ENCODE measurements at regions not wholly inside any gene's neighbourhood (a gene's known extent, or its start where the extent isn't known, plus 50 kb on each side); places are given as distances from the start of the nearest gene placed in this dataset.

GRCh38 chr6:170137911-170138910 is 152.7 kb downstream of the DLL1 start:
- TF ChIP-seq POLR2A (IDR thresholded peaks at IDR 0.05) (no peak), CTCF (IDR thresholded peaks at IDR 0.05) (no peak), POLR2AphosphoS5 (IDR thresholded peaks at IDR 0.05) (no peak), EP300 (IDR thresholded peaks at IDR 0.05) (no peak)
- Histone ChIP-seq H3K4me1 (peaks cover 4 to 28% (median 11%) of the 10 kb centered on the region in 4 donors), H3K9me3 (peaks cover 0 to 6% (median 0%) of the 10 kb centered on the region in 4 donors), H3K4me3 (no peak overlapping the region), H3K27ac (peak overlapping the region; percentile 70 to 86 (median 82)), H3K27me3 (no peaks in the 10 kb centered on the region), H3K36me3 (no peaks in the 10 kb centered on the region)
- DNase-seq = peak; percentile 19 to 80
- no peak for ATAC-seq (ENCODE audit: low FRiP score in 2 of 2)
- WGBS, 2 donors = 82 to 87% methylated on average over 32 to 40 of the region's 40 CpGs

GRCh38 chr6:170137176-170137891 is 153.5 kb downstream of the DLL1 start:
- Histone ChIP-seq H3K9me3 (peaks cover 0 to 6% (median 0%) of the 10 kb centered on the region in 4 donors), H3K27me3 (no peaks in the 10 kb centered on the region), H3K27ac (peak overlapping the region; percentile 70 to 86 (median 82)), H3K36me3 (no peaks in the 10 kb centered on the region), H3K4me1 (peaks cover 4 to 28% (median 11%) of the 10 kb centered on the region in 4 donors), H3K4me3 (no peak overlapping the region)
- WGBS, 2 donors = 45 to 68% methylated on average over 30 to 48 of the region's 50 CpGs
- peak; percentile 44 to 73 for ATAC-seq (ENCODE audit: low FRiP score in 2 of 2)
- TF ChIP-seq CTCF (IDR thresholded peaks at IDR 0.05) (no peak), EP300 (IDR thresholded peaks at IDR 0.05) (peak in 3 of 4 donors; percentile 18 to 69 (median 55)), POLR2AphosphoS5 (IDR thresholded peaks at IDR 0.05) (peak; percentile 55 to 65)
- DNase-seq = peak in 1 of 2 donors; percentile 26

GRCh38 chr6:170136541-170137175 is 154.2 kb downstream of the DLL1 start:
- Histone ChIP-seq H3K9me3 (peaks cover 0 to 6% (median 0%) of the 10 kb centered on the region in 4 donors), H3K27me3 (no peaks in the 10 kb centered on the region), H3K27ac (peak overlapping the region; percentile 70 to 86 (median 82)), H3K36me3 (no peaks in the 10 kb centered on the region), H3K4me1 (peaks cover 4 to 28% (median 11%) of the 10 kb centered on the region in 4 donors), H3K4me3 (no peak overlapping the region)
- WGBS, 2 donors = 89 to 97% methylated on average over 44 to 67 of the region's 69 CpGs
- ATAC-seq (ENCODE audit: low FRiP score in 2 of 2) (no peak), DNase-seq (peak; percentile 16 to 85)
- TF ChIP-seq POLR2A (IDR thresholded peaks at IDR 0.05) (no peak), CTCF (IDR thresholded peaks at IDR 0.05) (no peak), POLR2AphosphoS5 (IDR thresholded peaks at IDR 0.05) (no peak), EP300 (IDR thresholded peaks at IDR 0.05) (no peak)

- H3K27ac ChIP-seq = peak overlapping the region in 2 of 4 donors; percentile 84 to 86
- H3K9me3 ChIP-seq = peaks cover 0 to 6% (median 0%) of the 10 kb centered on the region in 4 donors
- peaks cover 4 to 28% (median 11%) of the 10 kb centered on the region in 4 donors for H3K4me1 ChIP-seq
- H3K27me3 ChIP-seq = no peaks in the 10 kb centered on the region
- WGBS, 2 donors = 81 to 89% methylated on average over 18 to 37 of the region's 38 CpGs
- H3K4me3 ChIP-seq = no peak overlapping the region
- no peak for TF ChIP-seq EP300 (IDR thresholded peaks at IDR 0.05)
- TF ChIP-seq POLR2A (IDR thresholded peaks at IDR 0.05) = no peak
- TF ChIP-seq CTCF (IDR thresholded peaks at IDR 0.05) = no peak
- TF ChIP-seq POLR2AphosphoS5 (IDR thresholded peaks at IDR 0.05) = no peak
- H3K36me3 ChIP-seq = no peaks in the 10 kb centered on the region
- ATAC-seq (ENCODE audit: low FRiP score in 2 of 2) (no peak), DNase-seq (peak; percentile 20 to 72)
Measured at GRCh38 chr6:170135821-170136471, 154.9 kb downstream of the DLL1 start.

Measured in upper lobe of left lung (tissue), 6 donors.